HG03457 (cell line): ENCODE measurements at regions not wholly inside any gene's neighbourhood (a gene's known extent, or its start where the extent isn't known, plus 50 kb on each side); places are given as distances from the start of the nearest gene placed in this dataset.

ENCODE experiments used
- ATAC-seq: cut with Tn5 transposase; IDR thresholded peaks from one replicate; pipeline ENCODE4 v1.9.1; 2021; ENCODE audit warnings: moderate number of reproducible peaks; ENCODE audit not compliant: unreplicated experiment

DNA sequence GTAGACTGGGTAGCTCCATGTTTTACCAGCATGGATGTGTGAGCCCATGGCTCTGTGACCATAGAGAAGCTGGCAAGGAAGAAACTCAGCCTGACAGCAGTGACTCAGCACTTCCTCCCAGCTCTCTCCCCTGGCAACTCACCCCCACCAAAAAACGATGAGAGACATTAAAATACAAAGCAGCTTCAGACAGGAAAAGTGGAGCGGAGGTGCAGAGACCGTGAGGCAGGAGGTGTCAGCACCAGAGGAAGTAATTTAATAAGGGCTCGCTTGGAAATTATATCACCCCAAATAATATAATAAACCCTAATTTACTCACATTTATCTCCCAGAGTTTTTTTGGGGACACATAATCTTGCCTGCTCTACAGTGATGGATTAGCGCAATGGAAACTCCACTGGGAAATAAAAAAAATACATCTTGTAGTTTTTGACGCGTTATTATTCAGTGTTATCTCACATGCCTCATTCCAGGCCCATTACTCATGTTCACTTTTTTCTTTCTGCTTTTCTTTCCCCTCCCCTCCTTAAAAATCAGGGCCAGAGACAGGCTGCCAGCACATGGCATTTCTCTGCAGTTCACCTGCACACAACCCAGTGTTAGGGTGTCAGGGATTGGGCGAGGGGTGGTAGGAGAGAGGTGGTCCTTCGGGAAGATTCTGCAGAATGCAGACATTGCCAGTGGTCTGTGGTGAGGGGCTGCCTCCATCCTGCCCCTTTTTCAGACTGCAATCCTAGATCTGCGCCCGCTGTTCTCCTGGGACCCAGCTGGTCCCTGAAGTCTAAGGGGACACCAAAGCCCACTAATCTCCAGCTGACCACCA lies 170.8 kb downstream of the BUD13 start:
- ATAC-seq: no peak

DNA sequence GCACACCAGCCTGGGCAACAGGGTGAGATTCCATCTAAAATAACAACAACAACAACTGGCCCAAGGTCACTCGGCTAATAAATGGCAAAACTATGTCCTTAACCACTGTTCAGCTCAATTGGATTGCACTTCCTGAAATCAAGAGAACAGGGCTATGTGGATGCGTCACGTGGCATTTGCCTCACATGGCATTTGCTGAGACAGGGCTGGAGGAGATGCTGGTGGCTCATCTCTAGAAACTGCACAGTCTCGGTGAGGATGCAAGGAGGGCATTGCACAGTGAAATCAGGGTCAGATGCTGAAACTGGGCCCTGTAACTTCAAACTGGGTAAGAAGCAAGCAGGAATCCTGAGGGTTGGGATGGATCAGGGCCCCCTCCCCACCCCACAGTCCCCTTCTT lies 171.9 kb downstream of the BUD13 start:
- ATAC-seq: no peak

- ATAC-seq: no peak
Observed at GRCh38 chr11:116598556-116598955, 174.2 kb downstream of the BUD13 start.

GRCh38 chr11:116598036-116598435 lies 174.8 kb downstream of the BUD13 start:
- ATAC-seq: no peak

DNA sequence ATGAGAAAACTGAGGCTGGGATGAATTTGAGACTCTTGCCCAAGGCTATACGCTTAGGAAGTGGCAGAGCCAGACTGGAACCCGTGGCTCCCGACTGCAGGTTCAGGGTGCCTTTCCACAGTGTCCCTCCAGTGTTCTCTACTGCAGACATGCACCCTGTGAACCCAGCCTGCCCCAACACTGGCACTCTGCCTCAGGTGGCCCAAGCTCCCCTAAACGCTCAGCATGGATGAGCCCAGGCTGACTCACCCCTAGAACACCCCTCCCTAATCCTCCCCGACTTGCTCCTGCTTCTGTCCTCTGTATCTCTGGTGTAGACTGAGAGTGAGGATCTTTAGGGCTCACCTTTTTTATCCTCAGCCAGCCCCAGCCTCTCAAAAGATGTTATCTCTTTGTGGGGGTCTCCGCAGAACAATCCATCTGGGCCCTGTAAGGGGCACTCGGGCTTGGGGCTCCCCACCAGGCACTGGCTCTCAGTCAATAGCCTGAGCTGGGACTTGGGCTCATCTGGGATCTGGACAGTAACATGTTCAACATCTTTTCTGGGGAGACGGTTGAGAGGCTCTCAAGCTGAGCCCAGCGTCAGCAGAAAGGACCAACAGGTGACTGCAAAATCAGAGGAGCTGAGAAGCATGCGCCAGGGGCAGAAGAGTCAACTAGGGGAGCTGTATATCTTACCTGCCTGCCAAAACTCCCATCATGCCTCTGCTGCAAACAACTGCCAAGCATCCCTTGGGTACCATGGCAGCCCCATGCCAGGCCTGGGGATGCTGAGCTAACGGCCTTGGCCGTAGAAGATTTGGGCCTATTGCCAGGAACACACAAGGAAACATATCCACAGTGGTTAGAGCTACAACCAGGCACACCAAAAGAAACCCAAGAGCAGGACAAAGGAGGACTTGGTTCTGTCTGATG lies 176.2 kb downstream of the BUD13 start:
- no peak for ATAC-seq

DNA sequence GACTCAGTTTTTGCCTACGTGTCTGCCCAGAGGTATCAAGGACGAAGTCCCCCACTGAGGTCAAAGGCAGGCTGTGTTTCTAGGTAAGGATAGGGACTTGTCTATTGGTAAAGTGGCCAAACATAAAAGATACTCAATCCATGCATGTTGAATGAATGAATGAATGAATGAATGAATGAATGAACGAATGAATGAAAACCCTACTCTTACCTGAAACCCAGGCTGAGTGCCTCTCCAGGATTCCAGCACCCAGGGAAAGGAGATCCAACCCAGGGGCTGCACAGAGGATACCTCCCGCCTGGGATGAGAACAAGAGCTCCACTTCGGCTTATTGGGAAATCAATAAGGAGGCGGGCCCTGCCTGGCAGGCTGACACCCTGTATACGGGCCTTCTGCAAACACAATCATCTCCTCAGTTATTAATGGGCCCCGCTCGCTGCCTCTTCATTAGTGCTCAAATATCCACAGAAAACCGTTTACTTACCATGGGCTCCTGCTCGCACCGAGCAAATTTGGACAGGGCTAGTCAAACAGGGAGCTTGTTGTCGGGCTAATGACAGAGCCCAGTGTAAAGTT lies 177.4 kb downstream of the BUD13 start:
- ATAC-seq: no peak

- no peak for ATAC-seq
Observed at GRCh38 chr11:116590844-116591570, 181.8 kb downstream of the BUD13 start.

- no peak for ATAC-seq
Observed at GRCh38 chr11:116589402-116589801, 183.4 kb downstream of the BUD13 start.

DNA sequence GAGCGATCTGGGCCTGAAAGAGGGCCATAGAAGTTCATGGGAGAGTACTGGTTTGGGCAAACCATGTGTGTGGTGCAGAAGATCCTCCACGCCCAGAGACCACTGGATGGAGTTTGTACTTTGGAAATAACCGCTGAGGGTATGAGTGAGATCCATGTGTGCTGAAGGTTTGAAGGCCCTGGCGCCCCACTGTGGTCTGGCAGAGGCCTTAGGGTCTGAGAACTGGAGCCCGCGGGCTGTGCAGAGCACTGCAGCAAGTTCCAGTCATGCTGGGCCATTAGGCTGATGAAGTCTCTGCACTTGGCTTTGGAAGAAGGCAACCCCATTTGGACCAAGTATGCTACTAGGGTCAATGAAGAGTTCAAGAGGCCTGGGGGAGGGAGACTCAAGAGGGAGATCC lies 186.4 kb downstream of the BUD13 start:
- no peak for ATAC-seq

- no peak for ATAC-seq
Observed at GRCh38 chr11:116582571-116582970, 190.2 kb downstream of the BUD13 start.

DNA sequence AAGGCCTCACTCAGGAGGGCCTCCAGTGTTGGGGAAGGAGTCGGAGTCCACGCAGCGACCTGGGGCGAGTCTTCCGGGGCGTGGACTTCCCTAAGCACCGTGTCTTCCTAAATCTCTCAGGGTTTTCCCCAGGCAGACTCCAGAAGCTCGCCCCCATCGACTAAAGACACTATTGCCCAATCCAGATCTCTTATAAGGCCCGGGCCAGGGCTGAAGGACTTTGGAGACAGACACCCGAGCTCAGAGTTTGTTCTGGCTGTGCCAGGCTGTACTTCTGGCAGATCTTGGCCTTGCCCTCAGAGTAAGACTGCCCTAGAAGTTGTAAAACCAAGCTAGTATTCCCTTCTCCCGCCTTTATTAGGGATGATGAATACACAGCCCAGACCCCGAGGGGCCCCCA lies 191.4 kb downstream of the BUD13 start:
- ATAC-seq: no peak

DNA sequence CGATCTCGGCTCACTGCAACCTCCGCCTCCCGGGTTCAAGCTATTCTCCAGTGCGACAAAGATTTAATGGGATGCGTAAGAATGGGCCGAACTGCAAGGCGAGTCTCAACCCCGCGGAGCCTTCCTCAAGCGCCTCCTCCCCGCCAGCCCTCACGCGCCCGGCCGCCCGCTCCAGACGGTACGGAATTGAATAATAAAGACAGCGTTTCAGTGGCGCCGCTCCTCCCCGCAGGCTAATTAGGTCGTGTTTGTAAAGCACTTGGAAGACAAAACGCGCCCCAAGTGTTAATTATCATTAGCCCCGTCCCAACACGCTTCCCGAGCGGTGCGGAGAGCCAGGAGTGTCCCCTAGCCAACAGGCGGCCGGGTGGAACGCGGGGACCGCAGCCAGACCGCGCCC lies 192.0 kb downstream of the BUD13 start:
- ATAC-seq: no peak

DNA sequence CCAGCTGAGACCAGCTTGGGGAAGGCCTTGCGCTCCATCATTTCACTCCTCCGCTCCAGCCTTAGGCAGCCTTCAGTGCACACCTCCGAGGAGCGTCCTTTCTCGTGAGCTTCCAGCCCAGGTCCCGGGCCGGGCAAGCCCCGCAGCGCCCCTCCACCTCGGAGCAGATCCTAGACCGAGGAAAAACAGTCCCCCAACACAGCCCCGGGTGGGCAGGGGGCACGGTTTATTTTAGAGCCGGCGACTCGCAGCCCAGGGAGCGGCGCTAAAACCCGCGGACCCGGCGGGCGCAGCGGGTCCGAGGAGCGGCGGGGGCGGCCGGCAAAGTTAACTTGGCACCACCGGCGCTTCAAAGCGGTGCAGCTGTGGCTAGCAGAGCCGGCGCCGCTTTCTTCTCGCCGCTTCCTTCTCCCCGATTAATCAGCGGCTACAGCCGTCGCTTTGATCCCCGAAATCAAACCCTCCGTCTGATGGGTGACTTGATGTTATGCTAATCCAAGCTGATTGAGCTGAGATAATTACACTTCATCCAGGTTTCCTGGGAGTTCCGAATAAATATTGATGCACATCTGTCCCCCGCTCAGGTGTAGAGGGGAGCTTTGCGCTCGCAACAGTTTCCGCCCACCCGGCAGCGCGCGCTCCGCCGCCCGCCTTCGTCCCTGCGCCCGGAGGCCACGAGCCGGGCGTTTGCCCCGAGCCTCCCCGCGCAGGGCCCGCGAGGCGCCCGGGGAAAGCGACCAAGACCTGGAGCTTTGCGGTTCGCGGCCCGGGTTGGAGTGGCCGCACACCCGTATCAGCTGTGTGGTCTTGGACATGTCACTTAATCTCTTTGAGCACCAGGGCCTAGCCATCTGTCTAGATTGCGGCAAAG lies 192.7 kb downstream of the BUD13 start:
- ATAC-seq: no peak

GRCh38 chr11:116579031-116579653 lies 193.6 kb downstream of the BUD13 start:
- no peak for ATAC-seq

- no peak for ATAC-seq
Observed at GRCh38 chr11:116577956-116578355, 194.8 kb downstream of the BUD13 start.

DNA sequence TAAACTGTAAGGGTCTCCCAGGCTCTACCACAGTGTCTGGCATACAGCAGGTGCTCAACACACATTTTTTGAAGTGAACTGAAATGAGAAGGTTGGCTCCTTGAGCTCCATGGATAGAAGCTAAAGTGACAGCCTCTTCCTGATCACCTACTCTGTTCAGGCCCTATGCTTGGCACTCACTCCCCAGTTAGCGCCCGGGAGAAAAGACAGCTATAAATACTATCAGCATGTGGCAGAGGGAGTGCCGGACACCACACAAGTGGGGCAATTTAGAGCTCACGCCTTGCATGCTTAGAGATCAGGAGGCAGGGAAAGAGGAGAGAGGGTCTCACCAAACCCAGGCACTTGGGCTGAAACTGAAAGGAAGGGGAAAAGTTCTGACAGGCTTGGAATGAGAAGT lies 195.5 kb downstream of the BUD13 start:
- ATAC-seq: no peak

DNA sequence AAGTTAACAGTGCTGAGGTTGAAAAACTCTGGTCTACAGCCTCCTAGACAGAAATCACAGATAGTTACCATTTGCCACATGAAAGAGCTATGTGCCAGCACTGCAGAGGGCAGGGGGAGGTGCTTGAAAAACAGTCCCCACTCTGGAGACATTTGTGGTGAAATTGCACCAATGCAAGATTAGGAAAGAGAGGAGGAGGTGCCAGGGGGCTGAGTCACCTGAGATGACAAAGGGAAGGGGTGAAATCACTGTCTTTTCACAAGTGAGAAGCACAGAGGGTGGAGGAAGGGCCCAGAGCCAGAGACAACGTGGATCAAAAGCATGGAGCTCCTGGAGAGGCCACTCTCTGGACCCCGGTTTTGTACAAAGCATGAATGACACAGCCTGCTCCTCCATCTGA lies 196.3 kb downstream of the BUD13 start:
- ATAC-seq: no peak

DNA sequence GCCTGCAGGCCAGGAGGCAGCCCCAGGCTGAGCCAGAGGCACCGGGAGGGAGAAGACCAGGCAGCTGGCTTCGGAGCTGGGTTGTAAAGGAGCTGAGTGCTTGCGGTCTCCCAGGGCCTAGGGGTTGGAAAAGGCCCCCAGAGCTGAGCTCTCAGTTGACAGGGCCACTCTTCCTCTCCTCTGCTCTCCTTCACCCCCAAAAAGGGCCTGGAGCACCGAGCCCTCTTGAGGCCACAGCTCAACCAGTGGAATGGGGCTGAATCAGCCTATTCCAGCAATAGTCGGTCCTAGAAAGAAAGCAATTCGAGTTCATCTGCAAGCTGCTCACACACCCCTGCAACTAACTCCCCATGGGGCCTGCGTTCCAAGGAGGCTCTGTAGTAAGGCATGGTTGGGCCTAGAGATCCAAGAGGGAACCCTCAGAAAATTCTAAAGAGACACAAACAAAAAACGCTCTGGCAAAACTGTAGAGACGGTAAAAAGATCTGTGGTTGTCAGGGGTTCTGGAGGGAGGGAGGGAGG lies 205.0 kb downstream of the BUD13 start:
- no peak for ATAC-seq

DNA sequence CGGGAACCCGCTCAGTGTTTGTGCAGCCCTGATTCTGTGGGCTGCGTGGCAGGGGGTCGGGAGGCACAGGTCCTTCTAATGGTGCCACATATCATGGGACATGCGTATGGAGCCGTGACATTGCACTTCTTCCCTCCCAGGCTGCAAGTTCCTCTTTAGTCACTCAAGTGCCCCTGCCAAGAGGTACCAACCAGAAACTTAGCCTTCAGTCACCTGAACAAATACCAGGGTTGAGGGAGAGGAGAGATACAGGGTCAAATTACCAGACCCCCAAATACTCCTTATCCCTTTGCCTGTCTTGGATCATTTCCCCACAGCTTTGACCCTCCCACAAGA lies 209.1 kb downstream of the BUD13 start:
- no peak for ATAC-seq
